RWPE2 (cell line): ENCODE measurements at regions not wholly inside any gene's neighbourhood (a gene's known extent, or its start where the extent isn't known, plus 50 kb on each side); places are given as distances from the start of the nearest gene placed in this dataset.

Experiments
- ATAC-seq: fragments of 200-7000 bp; cut with Tn5 transposase; 3 replicates; pipeline ENCODE4 v1.9.1; 2021; ENCODE audit warnings: low read depth
- DNase-seq: peaks from one replicate; pipeline ENCODE4 v3.0.0-alpha.2; 2020; ENCODE audit warnings: low spot score
- H3K27ac ChIP-seq: fragments of 450-650 bp; 2 replicates; pipeline ENCODE4 v1.5.1; 2017; ENCODE audit warnings: mild to moderate bottlenecking; ENCODE audit not compliant: poor library complexity, severe bottlenecking
- H3K27me3 ChIP-seq: fragments of 250-450 bp; sonication (Bioruptor Pico); 2 replicates; pipeline ENCODE4 v1.5.1; 2021; ENCODE audit warnings: mild to moderate bottlenecking, moderate library complexity; ENCODE audit not compliant: insufficient read depth, poor library complexity, severe bottlenecking
- H3K36me3 ChIP-seq: fragments of 250-450 bp; sonication (Bioruptor Pico); 2 replicates; pipeline ENCODE4 v1.5.1; 2020; ENCODE audit warnings: low read depth, mild to moderate bottlenecking, moderate library complexity
- H3K4me1 ChIP-seq: fragments of 250-450 bp; sonication (Bioruptor Pico); 2 replicates; pipeline ENCODE4 v1.5.1; 2021; ENCODE audit warnings: mild to moderate bottlenecking, moderate library complexity; ENCODE audit not compliant: insufficient read depth, poor library complexity, severe bottlenecking
- H3K4me3 ChIP-seq: fragments of 250-450 bp; sonication (Bioruptor Pico); 2 replicates; pipeline ENCODE4 v1.5.1; 2021; ENCODE audit warnings: mild to moderate bottlenecking, moderate library complexity; ENCODE audit not compliant: severe bottlenecking
- H3K9me3 ChIP-seq: fragments of 250-450 bp; sonication (Bioruptor Pico); 2 replicates; pipeline ENCODE4 v1.5.1; 2021; ENCODE audit warnings: mild to moderate bottlenecking, moderate library complexity; ENCODE audit not compliant: severe bottlenecking
- CTCF ChIP-seq: fragments of 450-650 bp; IDR thresholded peaks from one replicate; pipeline ENCODE4 v1.5.1; 2017; ENCODE audit warnings: mild to moderate bottlenecking, moderate library complexity; ENCODE audit not compliant: poor library complexity, severe bottlenecking

- H3K27me3 ChIP-seq, result no peaks in the 10 kb centered on the region
- no peak for TF ChIP-seq CTCF
- ATAC-seq, result no peak
- no peak overlapping the region for H3K27ac ChIP-seq
- no peaks in the 10 kb centered on the region for H3K9me3 ChIP-seq
- no peak for DNase-seq
- H3K4me3 ChIP-seq, result no peak overlapping the region
- H3K4me1 ChIP-seq, result no peaks in the 10 kb centered on the region
- H3K36me3 ChIP-seq, result no peaks in the 10 kb centered on the region
Observed at GRCh38 chr4:136183513-136183912, 1348.8 kb downstream of the PCDH18 start.

GRCh38 chr4:136156947-136157346 is 1375.3 kb downstream of the PCDH18 start:
- ATAC-seq, result no peak
- no peak for DNase-seq
- Histone ChIP-seq H3K4me1 (no peaks in the 10 kb centered on the region), H3K4me3 (no peak overlapping the region), H3K27ac (no peak overlapping the region), H3K27me3 (no peaks in the 10 kb centered on the region), H3K9me3 (no peaks in the 10 kb centered on the region), H3K36me3 (no peaks in the 10 kb centered on the region)
- TF ChIP-seq CTCF, result no peak

- Histone ChIP-seq H3K36me3 (no peaks in the 10 kb centered on the region), H3K4me1 (no peaks in the 10 kb centered on the region), H3K4me3 (no peak overlapping the region), H3K27ac (no peak overlapping the region), H3K9me3 (no peaks in the 10 kb centered on the region), H3K27me3 (no peaks in the 10 kb centered on the region)
- no peak for ATAC-seq
- no peak for DNase-seq
- no peak for TF ChIP-seq CTCF
Observed at GRCh38 chr4:136150046-136150445, 1382.2 kb downstream of the PCDH18 start.

GRCh38 chr4:136136601-136137000 is 1395.7 kb downstream of the PCDH18 start:
- H3K4me3 ChIP-seq, result no peak overlapping the region
- H3K4me1 ChIP-seq, result no peaks in the 10 kb centered on the region
- no peaks in the 10 kb centered on the region for H3K27me3 ChIP-seq
- DNase-seq, result no peak
- ATAC-seq, result no peak
- TF ChIP-seq CTCF, result no peak
- H3K27ac ChIP-seq, result no peak overlapping the region
- H3K9me3 ChIP-seq, result no peaks in the 10 kb centered on the region
- H3K36me3 ChIP-seq, result no peaks in the 10 kb centered on the region

- ATAC-seq, result no peak
- TF ChIP-seq CTCF, result no peak
- no peaks in the 10 kb centered on the region for H3K36me3 ChIP-seq
Observed at GRCh38 chr4:136124251-136124745, 1408.0 kb downstream of the PCDH18 start.

More at GRCh38 chr4:136124251-136124745, 1408.0 kb downstream of the PCDH18 start:
- Histone ChIP-seq H3K4me1 (no peaks in the 10 kb centered on the region), H3K9me3 (no peaks in the 10 kb centered on the region), H3K4me3 (no peak overlapping the region), H3K27me3 (no peaks in the 10 kb centered on the region), H3K27ac (no peak overlapping the region)
- no peak for DNase-seq
